ENCODE measurements at regions not wholly inside any gene's neighbourhood (a gene's known extent, or its start where the extent isn't known, plus 50 kb on each side); places are given as distances from the start of the nearest gene placed in this dataset.

- TF ChIP-seq CTCF (IDR thresholded peaks at IDR 0.05; ENCODE audit: extremely low read depth in 1 of 2, insufficient read depth in 1 of 2, low read depth in 1 of 2, low read length in 2 of 2): no peak
- no peak for TF ChIP-seq POLR2AphosphoS5 (IDR thresholded peaks at IDR 0.05; ENCODE audit: insufficient read depth, low read depth, low read length)
- no peak for TF ChIP-seq POLR2A (IDR thresholded peaks at IDR 0.05; ENCODE audit: low read depth, low read length)
- no peak for TF ChIP-seq JUN (IDR thresholded peaks at IDR 0.05; ENCODE audit: borderline replicate concordance, insufficient read depth, insufficient read length, low read depth)
- TF ChIP-seq MAX (IDR thresholded peaks at IDR 0.05; ENCODE audit: insufficient read depth, insufficient read length): no peak
These were observed 218.3 kb downstream of the ANKRD60 start for GRCh38 chr20:58010186-58010585.
